HG03066 (cell line): ENCODE measurements at regions not wholly inside any gene's neighbourhood (a gene's known extent, or its start where the extent isn't known, plus 50 kb on each side); places are given as distances from the start of the nearest gene placed in this dataset.

Experiments used
- ATAC-seq: cut with Tn5 transposase; IDR thresholded peaks from one replicate; pipeline ENCODE4 v1.9.1; 2021; ENCODE audit warnings: low read depth; ENCODE audit not compliant: unreplicated experiment

- ATAC-seq = no peak
These were observed 439.6 kb downstream of the CDH8 start for GRCh38 chr16:61596655-61597054.

GRCh38 chr16:61595605-61596004 lies 440.6 kb downstream of the CDH8 start:
- ATAC-seq = no peak

DNA sequence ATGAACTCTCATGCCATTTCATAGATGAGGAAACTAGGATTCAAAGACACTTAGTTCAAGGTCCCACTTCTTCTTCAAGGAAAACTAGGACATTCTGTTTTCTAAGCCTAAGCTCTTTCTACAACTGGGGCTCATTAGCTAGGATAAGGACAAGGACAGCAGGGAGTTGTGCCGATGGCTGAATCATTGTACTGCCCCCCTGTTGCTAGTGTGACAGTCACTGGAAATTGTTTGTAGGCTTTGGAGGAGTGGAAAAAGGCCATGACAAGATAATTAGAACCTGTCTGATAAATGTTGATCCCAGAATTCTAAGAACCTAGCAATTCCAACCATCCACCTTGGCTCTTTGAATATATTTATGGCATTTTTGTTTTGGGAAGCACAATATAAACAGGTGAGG lies 445.7 kb downstream of the CDH8 start:
- ATAC-seq = no peak

DNA sequence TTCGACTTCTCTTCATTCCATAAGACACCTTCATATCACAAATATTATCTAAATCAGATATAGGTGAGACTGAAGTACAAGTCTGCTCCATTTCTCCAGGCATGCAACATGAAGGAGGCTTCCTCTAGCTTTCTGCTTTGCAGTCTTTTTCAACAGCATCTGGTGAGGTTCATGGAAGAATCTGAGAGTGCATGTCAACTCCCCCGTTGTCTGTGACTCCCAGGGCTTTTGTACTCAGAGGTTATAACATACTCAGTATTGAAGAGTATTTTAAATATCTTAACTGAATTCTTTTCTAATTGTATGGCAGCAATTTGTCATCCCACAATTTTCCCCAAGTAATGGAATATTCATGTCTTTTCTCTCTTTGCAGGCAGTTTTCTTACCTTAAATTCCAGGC lies 448.7 kb downstream of the CDH8 start:
- ATAC-seq = no peak

- no peak for ATAC-seq
These were observed 454.7 kb downstream of the CDH8 start for GRCh38 chr16:61581417-61582046.

DNA sequence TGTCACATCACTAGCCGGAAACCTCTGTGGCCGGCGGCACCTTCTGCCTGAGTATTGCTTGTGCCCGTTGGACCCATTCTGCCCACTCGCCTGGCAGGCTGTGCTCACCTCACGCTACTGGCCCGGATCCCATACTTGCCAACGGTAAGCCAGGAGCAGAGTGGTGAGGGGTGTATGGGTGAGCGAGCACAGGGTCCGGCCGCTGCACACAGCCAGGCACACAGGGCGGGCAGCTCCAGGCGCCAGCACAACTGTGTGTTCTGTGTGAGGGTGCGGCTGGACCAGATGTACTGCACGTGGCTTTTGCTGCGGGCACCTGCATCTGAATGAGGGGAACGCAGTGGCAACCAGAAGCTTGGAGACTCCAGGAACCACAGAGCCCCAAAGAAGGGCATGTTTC lies 455.7 kb downstream of the CDH8 start:
- ATAC-seq = no peak

GRCh38 chr16:61579195-61579594 lies 457.0 kb downstream of the CDH8 start:
- ATAC-seq = no peak

DNA sequence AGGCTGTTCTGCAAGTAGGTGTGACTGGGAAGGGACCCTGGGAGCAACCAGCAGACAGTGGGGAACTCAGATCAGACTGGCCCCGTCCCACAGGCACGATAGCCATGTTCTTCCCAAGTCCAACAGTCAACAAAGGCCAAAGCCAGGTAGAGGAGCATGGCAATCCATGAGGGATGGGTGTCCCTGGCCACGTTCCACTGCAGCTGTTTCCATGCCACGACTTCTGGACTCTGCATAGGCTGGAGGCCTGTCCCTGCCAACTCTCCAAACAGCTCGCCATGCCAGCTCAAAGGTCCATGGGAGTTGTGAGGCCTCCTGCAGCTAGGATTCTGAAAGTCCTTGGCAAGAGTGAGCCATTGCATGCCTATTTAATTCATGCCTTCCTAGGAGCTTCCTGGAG lies 459.8 kb downstream of the CDH8 start:
- no peak for ATAC-seq

- ATAC-seq = no peak
These were observed 460.6 kb downstream of the CDH8 start for GRCh38 chr16:61575617-61576016.

DNA sequence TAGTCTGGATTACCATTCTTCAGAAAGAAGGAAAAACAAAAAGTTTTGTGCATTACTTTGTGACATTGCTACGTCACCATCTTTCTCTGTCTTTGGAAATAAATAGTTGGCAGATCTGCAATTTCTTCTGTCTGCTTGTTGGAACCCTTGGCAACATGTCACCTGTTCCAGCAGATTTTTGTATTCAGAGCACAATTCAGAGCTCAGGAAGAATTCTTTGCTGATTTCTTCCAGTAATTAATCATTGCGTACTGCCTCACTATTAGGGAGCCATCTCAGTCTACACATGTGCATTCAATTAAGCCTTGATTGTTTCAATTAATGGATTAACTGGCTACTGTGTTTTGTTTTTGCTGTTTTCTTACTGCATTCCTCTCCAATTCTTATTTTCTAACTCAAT lies 467.2 kb downstream of the CDH8 start:
- no peak for ATAC-seq

DNA sequence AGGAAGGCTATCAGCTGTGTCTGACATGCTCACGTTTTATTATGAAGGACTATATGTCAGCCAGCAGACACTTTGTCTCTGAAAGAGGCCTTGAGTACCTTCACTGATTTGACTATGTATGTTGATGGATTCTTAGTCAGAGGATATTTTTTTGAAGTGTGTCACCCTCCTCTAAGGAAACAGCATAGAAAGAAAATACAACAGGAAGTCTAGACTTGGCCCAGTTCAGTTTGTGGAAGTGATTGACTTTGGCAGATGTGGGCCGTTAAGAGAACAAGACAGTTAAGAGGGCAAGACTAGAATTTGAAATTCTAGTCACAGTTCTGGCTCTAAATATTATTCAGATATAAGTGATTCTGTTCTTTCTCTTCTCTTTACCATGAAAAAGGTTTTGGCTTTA lies 471.5 kb downstream of the CDH8 start:
- ATAC-seq = no peak

- ATAC-seq = no peak
These were observed 480.4 kb downstream of the CDH8 start for GRCh38 chr16:61555718-61556441.

- no peak for ATAC-seq
These were observed 486.9 kb downstream of the CDH8 start for GRCh38 chr16:61549327-61549726.

DNA sequence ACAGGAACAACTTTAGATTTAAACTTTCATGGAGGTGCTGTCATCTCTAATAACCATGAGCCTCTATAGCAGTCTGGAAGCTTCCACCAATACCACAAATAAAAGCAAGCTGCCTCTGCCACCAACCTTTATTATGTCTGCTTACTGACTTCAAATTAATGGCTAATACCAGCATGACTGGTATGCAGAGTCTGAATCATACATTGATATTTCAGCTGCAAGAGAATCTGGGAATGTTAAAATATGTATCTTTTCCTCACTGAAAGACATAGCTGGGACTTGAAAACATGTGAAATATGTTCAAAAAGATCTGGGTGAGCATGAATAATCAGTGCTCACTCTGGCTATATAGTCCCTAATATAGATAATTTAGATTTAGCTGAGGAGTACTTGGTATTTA lies 488.6 kb downstream of the CDH8 start:
- no peak for ATAC-seq

GRCh38 chr16:61544165-61544564 lies 492.1 kb downstream of the CDH8 start:
- ATAC-seq = no peak

- no peak for ATAC-seq
These were observed 496.0 kb downstream of the CDH8 start for GRCh38 chr16:61540216-61540615.

DNA sequence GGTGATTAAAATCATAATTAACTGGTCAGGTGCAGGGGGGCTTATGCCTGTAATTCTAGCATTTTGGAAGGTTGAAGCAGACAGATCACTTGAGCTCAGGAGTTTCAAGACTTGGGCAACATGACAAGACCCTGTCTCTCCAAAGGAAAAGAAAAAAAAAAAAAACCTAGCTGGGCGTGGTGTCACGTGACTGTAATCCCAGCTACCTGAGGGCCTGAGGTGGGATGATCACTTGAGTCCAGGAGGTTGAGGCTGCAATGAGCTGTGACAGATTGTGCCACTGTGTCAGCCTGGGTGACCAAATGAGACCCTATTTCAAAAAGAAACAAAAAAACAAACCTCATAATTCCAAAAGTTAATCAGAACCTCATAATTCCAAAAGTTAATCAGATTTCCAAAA lies 505.5 kb downstream of the CDH8 start:
- ATAC-seq = no peak

- no peak for ATAC-seq
These were observed 535.4 kb downstream of the CDH8 start for GRCh38 chr16:61500851-61501250.

DNA sequence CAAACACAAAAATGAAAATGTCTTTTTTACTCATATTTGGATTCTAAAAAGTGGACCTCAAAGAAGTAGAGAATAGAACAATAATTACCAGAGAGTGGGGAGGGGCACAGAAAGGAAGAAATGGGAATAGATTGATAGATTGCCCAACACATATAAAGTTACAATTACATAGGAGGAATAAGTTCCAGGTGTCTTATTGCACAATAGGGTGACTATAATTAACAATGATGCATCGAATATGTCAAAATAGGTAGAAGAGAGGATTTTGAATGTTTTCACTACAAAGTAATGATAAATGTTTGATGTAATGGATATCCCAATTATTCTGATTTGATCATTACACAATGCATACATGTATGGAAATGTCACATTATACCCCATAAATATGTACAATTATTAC lies 556.0 kb downstream of the CDH8 start:
- no peak for ATAC-seq

DNA sequence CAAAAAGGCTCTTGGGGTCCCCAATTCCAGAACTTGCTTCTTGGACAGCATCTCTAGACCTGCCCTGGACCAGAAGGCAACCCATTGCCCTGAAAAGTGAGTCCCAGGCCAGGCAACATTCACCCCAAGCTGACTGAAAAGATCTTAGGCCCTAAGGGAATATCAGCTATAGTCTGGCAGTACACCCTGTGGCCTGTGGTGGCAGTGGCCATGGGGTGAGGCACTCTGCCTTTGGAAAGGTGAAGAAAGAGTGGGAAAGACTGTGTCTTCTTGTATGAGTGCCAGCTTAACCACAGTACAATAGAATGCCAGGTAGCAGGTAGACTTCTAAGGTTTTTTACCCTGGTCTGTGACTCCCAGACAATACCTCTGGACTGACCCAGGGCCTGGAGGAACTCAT lies 564.5 kb downstream of the CDH8 start:
- no peak for ATAC-seq

DNA sequence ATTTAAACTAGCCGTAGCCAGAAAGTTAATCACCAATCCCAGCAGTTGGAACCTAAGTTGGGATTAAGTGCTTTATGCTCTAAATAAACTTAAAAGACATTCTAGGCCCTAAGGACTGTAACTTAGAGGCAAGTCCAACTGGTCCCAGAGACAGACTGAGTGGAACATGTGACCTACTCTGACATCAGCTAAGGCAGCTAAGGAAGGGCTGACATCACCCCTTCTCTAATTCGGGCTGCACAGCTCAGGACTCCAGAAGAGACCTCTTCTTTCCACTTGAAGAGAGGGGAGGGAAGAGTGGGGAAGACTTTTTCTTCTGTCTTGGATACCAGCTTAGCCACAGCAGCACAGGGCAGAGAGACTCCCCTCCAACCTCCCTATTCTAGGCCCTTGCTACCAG lies 565.2 kb downstream of the CDH8 start:
- ATAC-seq = no peak

- no peak for ATAC-seq
These were observed 571.0 kb downstream of the CDH8 start for GRCh38 chr16:61465285-61465684.

DNA sequence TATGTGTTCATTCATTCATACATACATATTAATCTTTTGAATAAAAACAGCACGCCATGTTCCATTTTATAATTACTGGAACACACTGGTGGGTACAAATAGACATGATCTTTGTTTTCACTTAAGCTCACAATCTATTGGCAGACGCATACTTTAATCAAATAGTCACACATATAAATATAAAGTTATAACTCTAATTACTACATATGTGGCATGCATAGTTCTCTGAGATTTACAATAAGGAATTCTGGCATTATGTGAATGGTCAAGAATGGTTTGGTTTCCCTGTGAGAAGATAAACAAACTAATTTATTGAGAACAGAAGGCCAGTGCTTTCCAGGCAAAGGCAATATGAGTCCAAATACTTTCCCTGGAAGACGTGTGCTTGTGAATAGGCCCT lies 576.2 kb downstream of the CDH8 start:
- no peak for ATAC-seq
